ENCODE measurements at regions not wholly inside any gene's neighbourhood (a gene's known extent, or its start where the extent isn't known, plus 50 kb on each side); places are given as distances from the start of the nearest gene placed in this dataset.

- TF ChIP-seq CTCF (IDR thresholded peaks at IDR 0.05): no peak
- TF ChIP-seq SMAD3 (CRISPR knock-in tag; IDR thresholded peaks at IDR 0.05; ENCODE audit: borderline replicate concordance): no peak
- TF ChIP-seq PRDM15 (CRISPR knock-in tag; IDR thresholded peaks at IDR 0.05): no peak
- TF ChIP-seq ATF1 (CRISPR knock-in tag; IDR thresholded peaks at IDR 0.05): no peak
- TF ChIP-seq GABPB1 (CRISPR knock-in tag; IDR thresholded peaks at IDR 0.05): no peak
- no peak for TF ChIP-seq OVOL2 (CRISPR knock-in tag; IDR thresholded peaks at IDR 0.05; ENCODE audit: borderline replicate concordance)
- TF ChIP-seq ZBTB43 (CRISPR knock-in tag; IDR thresholded peaks at IDR 0.05): no peak
These were observed 57.3 kb upstream of the WNT7A start for GRCh38 chr3:13937131-13937530.

Measured in WTC11 (cell line).